ENCODE measurements at regions not wholly inside any gene's neighbourhood (a gene's known extent, or its start where the extent isn't known, plus 50 kb on each side); places are given as distances from the start of the nearest gene placed in this dataset.

GRCh38 chr3:6125520-6125919, 735.4 kb upstream of the GRM7 start:
- DNase-seq: no peak

- DNase-seq: no peak
Measured at GRCh38 chr3:6132684-6133432, 728.1 kb upstream of the GRM7 start.

- no peak for DNase-seq
Measured at GRCh38 chr3:6142707-6143106, 718.2 kb upstream of the GRM7 start.

- no peak for DNase-seq
Measured at GRCh38 chr3:6147883-6148282, 713.0 kb upstream of the GRM7 start.

GRCh38 chr3:6155650-6156338, 705.1 kb upstream of the GRM7 start:
- no peak for DNase-seq

GRCh38 chr3:6165951-6166350, 695.0 kb upstream of the GRM7 start:
- DNase-seq: no peak

- DNase-seq: no peak
Measured at GRCh38 chr3:6168256-6168655, 692.7 kb upstream of the GRM7 start.

GRCh38 chr3:6172871-6173642, 687.9 kb upstream of the GRM7 start:
- no peak for DNase-seq

GRCh38 chr3:6177417-6177816, 683.5 kb upstream of the GRM7 start:
- no peak for DNase-seq

GRCh38 chr3:6179761-6180160, 681.2 kb upstream of the GRM7 start:
- no peak for DNase-seq

GRCh38 chr3:6180171-6180570, 680.7 kb upstream of the GRM7 start:
- no peak for DNase-seq

- DNase-seq: no peak
Measured at GRCh38 chr3:6182476-6182875, 678.4 kb upstream of the GRM7 start.

- no peak for DNase-seq
Measured at GRCh38 chr3:6182909-6183308, 678.0 kb upstream of the GRM7 start.

- no peak for DNase-seq
Measured at GRCh38 chr3:6189384-6189783, 671.5 kb upstream of the GRM7 start.

GRCh38 chr3:6204891-6205290, 656.0 kb upstream of the GRM7 start:
- no peak for DNase-seq

- DNase-seq: no peak
Measured at GRCh38 chr3:6216135-6217026, 644.5 kb upstream of the GRM7 start.

- no peak for DNase-seq
Measured at GRCh38 chr3:6220447-6220846, 640.5 kb upstream of the GRM7 start.

- no peak for DNase-seq
Measured at GRCh38 chr3:6222069-6222468, 638.8 kb upstream of the GRM7 start.

GRCh38 chr3:6223572-6223971, 637.3 kb upstream of the GRM7 start:
- DNase-seq: no peak

GRCh38 chr3:6228958-6229683, 631.8 kb upstream of the GRM7 start:
- no peak for DNase-seq

GRCh38 chr3:6229778-6230410, 631.0 kb upstream of the GRM7 start:
- no peak for DNase-seq

- no peak for DNase-seq
Measured at GRCh38 chr3:6242104-6242503, 618.8 kb upstream of the GRM7 start.
